Natural killer cell (primary cell): ENCODE measurements at regions not wholly inside any gene's neighbourhood (a gene's known extent, or its start where the extent isn't known, plus 50 kb on each side); places are given as distances from the start of the nearest gene placed in this dataset.
"Not testable (repeated sequence)": the region's sequence is repeated elsewhere in the genome, so short reads cannot be mapped to it uniquely, and the experiment has no call there.

Source experiments
- ATAC-seq, 3 donors: fragments of 150-1000 bp in 2 of 3; fragments of 200-7000 bp in 1 of 3; cut with Tn5 transposase; 1 replicate in 1 of 3; 2 replicates in 2 of 3; pipeline ENCODE4 v1.10.0; 2021; ENCODE audit warnings: mild to moderate bottlenecking in 2 of 3, moderate library complexity in 2 of 3
- DNase-seq, 2 donors: peaks; one replicate each; pipeline versions ENCODE4 v3.0.0 to v3.0.0-alpha.2; 2013 to 2021; ENCODE audit warnings: mixed read lengths in 1 of 2
- H3K27ac ChIP-seq: one replicate; pipeline ENCODE4 v1.5.1; 2013; ENCODE audit warnings: mild to moderate bottlenecking, low read length
- H3K27me3 ChIP-seq: one replicate; pipeline ENCODE4 v1.6.1; 2013; ENCODE audit warnings: low read length; ENCODE audit not compliant: control insufficient read depth, insufficient read depth
- H3K36me3 ChIP-seq: one replicate; pipeline ENCODE4 v1.6.1; 2013; ENCODE audit warnings: low read length; ENCODE audit not compliant: control insufficient read depth, insufficient read depth
- H3K4me1 ChIP-seq: one replicate; pipeline ENCODE4 v1.6.1; 2013; ENCODE audit warnings: low read length; ENCODE audit not compliant: control insufficient read depth, insufficient read depth
- H3K4me3 ChIP-seq: one replicate; pipeline ENCODE4 v1.5.1; 2013; ENCODE audit warnings: low read length
- H3K9me3 ChIP-seq: one replicate; pipeline ENCODE4 v1.6.1; 2013; ENCODE audit warnings: low read length; ENCODE audit not compliant: control insufficient read depth, insufficient read depth
- H3K27ac Mint-ChIP-seq, 2 donors: one replicate each; pipeline ENCODE4 v1.8.0; 2022; ENCODE audit warnings: mild to moderate bottlenecking in 2 of 2, mixed read lengths in 2 of 2, moderate library complexity in 1 of 2
- H3K27me3 Mint-ChIP-seq, 2 donors: one replicate each; pipeline ENCODE4 v1.8.0; 2022; ENCODE audit warnings: low read depth in 2 of 2, mixed read lengths in 2 of 2
- H3K36me3 Mint-ChIP-seq: one replicate; pipeline ENCODE4 v1.8.0; 2022; ENCODE audit warnings: mixed read lengths
- H3K4me1 Mint-ChIP-seq, 2 donors: one replicate each; pipeline ENCODE4 v1.8.0; 2022; ENCODE audit warnings: mixed read lengths in 2 of 2
- H3K4me3 Mint-ChIP-seq: one replicate; pipeline ENCODE4 v1.8.0; 2022; ENCODE audit warnings: mild to moderate bottlenecking, moderate library complexity, mixed read lengths
- H3K9me3 Mint-ChIP-seq, 2 donors: one replicate each; pipeline ENCODE4 v1.8.0; 2022; ENCODE audit warnings: mixed read lengths in 2 of 2
- WGBS: methylation state at CpG from one replicate; pipeline ENCODE4 v1.1.7; 2013; ENCODE audit warnings: missing lambda C conversion rate; ENCODE audit not compliant: insufficient coverage; 5-methylcytosine and 5-hydroxymethylcytosine counted together
- intact Hi-C: fragments of 100-400 bp; cut with micrococcal nuclease; formaldehyde crosslinking; loops from one replicate; pipeline ENCODE4 v1.14.2; 2022
- TF ChIP-seq, protein P1 (sequence below): fragments of 200-600 bp; IDR thresholded peaks from one replicate; pipeline ENCODE4 v1.8.0; 2022; ENCODE audit warnings: antibody characterized with exemption

DNA sequence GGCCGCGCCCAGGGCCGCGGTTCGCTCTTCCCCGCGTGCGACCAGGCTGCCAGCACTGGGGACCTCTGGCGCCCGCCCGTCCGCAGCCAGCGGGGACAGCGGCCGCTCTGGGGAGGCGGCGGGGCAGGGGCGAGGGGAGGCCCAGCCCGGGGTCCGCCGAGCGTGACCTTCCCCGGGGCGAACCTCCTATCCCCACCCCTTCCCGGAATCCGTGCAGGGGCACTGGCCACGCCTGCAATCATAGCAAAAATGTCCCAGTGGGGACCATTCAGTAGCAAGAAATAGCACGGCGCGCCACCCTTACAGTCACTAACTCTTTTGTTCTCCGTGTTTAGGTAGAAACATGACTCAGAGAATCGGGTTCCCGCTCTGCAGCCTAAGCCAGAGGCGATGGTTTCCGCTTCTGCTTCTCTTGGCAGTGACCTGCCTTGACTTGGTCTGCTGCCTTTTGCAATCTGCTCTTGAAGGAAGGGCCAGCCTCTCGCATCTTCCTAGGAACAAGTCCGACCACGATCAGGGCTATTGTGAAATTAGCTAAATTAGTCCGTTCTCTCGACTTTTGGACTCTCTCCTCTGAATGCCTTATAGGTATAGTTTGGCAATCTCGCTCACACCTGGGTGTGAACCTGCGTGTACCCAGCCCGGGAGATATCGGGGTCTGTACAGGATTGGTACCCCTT lies 79.3 kb upstream of the ACBD5 start:
- no peak overlapping the region for H3K27ac Mint-ChIP-seq
- no peaks in the 10 kb centered on the region for H3K9me3 Mint-ChIP-seq
- H3K9me3 ChIP-seq = no peaks in the 10 kb centered on the region
- H3K4me3 Mint-ChIP-seq = peak overlapping the region; percentile 50
- H3K4me1 Mint-ChIP-seq = peaks cover 0 to 6% of the 10 kb centered on the region in 2 donors
- no peak overlapping the region for H3K27ac ChIP-seq
- no peaks in the 10 kb centered on the region for H3K36me3 ChIP-seq
- intact Hi-C loops = no loop called here
- H3K36me3 Mint-ChIP-seq = no peaks in the 10 kb centered on the region
- H3K27me3 Mint-ChIP-seq = peaks cover 20 to 23% of the 10 kb centered on the region in 2 donors
- peaks cover 9% of the 10 kb centered on the region for H3K27me3 ChIP-seq
- no peak overlapping the region for H3K4me3 ChIP-seq
- peak; percentile 34 to 79 (median 54) for ATAC-seq
- 22% methylated on average over 44 of the region's 44 CpGs for WGBS
- TF ChIP-seq, protein P1, sequence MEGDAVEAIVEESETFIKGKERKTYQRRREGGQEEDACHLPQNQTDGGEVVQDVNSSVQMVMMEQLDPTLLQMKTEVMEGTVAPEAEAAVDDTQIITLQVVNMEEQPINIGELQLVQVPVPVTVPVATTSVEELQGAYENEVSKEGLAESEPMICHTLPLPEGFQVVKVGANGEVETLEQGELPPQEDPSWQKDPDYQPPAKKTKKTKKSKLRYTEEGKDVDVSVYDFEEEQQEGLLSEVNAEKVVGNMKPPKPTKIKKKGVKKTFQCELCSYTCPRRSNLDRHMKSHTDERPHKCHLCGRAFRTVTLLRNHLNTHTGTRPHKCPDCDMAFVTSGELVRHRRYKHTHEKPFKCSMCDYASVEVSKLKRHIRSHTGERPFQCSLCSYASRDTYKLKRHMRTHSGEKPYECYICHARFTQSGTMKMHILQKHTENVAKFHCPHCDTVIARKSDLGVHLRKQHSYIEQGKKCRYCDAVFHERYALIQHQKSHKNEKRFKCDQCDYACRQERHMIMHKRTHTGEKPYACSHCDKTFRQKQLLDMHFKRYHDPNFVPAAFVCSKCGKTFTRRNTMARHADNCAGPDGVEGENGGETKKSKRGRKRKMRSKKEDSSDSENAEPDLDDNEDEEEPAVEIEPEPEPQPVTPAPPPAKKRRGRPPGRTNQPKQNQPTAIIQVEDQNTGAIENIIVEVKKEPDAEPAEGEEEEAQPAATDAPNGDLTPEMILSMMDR = no peak
- peak; percentile 18 to 22 for DNase-seq
- H3K4me1 ChIP-seq = peaks cover 7% of the 10 kb centered on the region

DNA sequence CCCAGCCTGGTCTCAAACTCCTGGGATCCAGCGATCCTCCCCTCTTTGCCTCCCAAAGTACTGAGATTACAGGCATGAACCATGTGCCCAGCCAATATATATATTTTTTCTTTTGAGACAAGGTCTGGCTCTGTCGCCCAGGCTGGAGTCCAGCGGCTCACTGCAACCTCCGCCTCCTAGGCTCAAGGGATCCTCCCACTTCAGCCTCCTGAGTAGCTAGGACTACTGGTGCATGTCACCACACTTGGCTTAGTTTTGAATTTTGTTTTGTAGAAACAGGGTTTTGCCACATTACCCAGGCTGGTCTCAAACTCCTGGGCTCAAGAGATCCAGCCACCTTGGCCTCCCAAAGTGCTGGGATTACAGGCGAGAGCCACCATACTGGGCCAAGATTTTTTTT lies 78.5 kb upstream of the ACBD5 start:
- H3K27me3 ChIP-seq, H3K9me3 Mint-ChIP-seq, H3K4me1 ChIP-seq, DNase-seq, H3K9me3 ChIP-seq, ATAC-seq, H3K27ac Mint-ChIP-seq, H3K27ac ChIP-seq, intact Hi-C loops, H3K36me3 Mint-ChIP-seq, H3K4me3 Mint-ChIP-seq, H3K4me3 ChIP-seq, H3K36me3 ChIP-seq, H3K4me1 Mint-ChIP-seq: not testable (repeated sequence)
- peaks cover 20 to 23% of the 10 kb centered on the region in 2 donors for H3K27me3 Mint-ChIP-seq
- 92% methylated on average over 5 of the region's 5 CpGs for WGBS

DNA sequence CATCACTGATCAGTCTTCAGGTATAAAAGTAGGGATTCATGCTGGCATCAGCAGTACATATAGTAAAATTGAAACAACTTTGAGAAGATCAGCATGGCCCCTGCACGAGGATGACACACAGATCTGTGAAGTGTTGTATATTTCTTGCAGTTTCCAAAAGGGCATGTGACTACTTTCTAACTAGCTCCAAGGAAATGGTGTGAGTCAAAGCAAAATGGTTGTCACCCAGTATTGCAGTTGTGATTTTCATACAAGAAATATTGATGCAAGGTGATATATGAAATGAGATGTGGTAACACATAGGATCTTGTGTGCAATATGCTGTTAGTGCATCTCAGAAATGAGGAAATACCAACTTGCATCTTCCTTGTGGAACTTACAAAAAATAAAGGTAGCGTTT lies 74.5 kb upstream of the ACBD5 start:
- H3K27me3 ChIP-seq, DNase-seq, H3K36me3 Mint-ChIP-seq, H3K4me3 Mint-ChIP-seq, H3K4me1 ChIP-seq, H3K4me1 Mint-ChIP-seq, ATAC-seq, intact Hi-C loops, H3K4me3 ChIP-seq, H3K9me3 ChIP-seq, H3K27ac Mint-ChIP-seq, H3K9me3 Mint-ChIP-seq, H3K36me3 ChIP-seq, H3K27ac ChIP-seq: not testable (repeated sequence)
- WGBS = 60% methylated on average over 1 of the region's 2 CpGs
- H3K27me3 Mint-ChIP-seq = peaks cover 16 to 20% of the 10 kb centered on the region in 2 donors

DNA sequence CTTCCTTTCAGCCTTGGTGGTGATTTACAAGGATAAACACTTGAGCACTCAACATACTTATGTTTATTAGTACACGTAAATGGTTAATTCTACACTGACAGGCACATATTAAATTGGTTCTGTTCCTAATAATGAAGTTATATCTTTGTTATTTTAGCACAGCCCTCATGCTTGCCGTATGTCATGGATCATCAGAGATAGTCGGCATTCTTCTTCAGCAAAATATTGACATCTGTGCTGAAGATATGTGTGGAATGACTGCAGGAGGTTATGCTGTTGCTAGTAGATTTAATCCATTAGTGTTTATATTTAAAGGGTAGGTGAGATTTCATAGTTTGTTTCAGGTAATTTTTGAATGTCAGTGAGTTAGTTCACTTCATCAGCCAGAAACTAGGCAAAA lies 73.0 kb upstream of the ACBD5 start:
- 100% methylated on average over 3 of the region's 3 CpGs for WGBS
- H3K27me3 ChIP-seq, H3K4me3 Mint-ChIP-seq, H3K27ac Mint-ChIP-seq, H3K9me3 ChIP-seq, H3K4me3 ChIP-seq, H3K36me3 ChIP-seq, H3K27ac ChIP-seq, DNase-seq, H3K4me1 ChIP-seq, ATAC-seq, H3K9me3 Mint-ChIP-seq, H3K4me1 Mint-ChIP-seq, H3K36me3 Mint-ChIP-seq, intact Hi-C loops: not testable (repeated sequence)
- H3K27me3 Mint-ChIP-seq = peaks cover 12 to 13% of the 10 kb centered on the region in 2 donors

DNA sequence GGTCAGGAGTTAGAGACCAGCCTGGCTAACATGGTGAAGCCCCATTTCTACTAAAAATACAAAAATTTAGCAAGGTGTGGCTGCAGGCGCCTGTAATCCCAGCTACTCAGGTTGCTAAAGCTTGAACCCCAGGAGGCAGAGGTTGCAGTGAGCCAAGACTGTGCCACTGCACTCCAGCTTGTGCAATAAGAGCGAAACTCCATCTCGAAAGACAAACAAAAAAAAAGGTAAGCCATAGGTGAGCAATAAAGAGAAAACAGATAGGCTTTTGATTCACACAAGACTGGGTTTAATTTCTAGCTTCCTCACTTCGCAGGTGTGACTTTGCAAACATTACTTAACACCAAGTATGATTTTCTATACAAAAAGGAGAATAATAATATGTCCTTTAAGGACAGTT lies 72.3 kb upstream of the ACBD5 start:
- H3K9me3 ChIP-seq = no peaks in the 10 kb centered on the region
- H3K4me1 ChIP-seq = no peaks in the 10 kb centered on the region
- Mint-ChIP-seq H3K4me1 (no peaks in the 10 kb centered on the region), H3K4me3 (no peak overlapping the region), H3K27me3 (peaks cover 6 to 7% of the 10 kb centered on the region in 2 donors), H3K9me3 (no peaks in the 10 kb centered on the region), H3K27ac (no peak overlapping the region), H3K36me3 (no peaks in the 10 kb centered on the region)
- DNase-seq = no peak
- intact Hi-C loops = no loop called here
- 87% methylated on average over 3 of the region's 4 CpGs for WGBS
- no peaks in the 10 kb centered on the region for H3K36me3 ChIP-seq
- H3K27me3 ChIP-seq = peaks cover 2% of the 10 kb centered on the region
- no peak overlapping the region for H3K27ac ChIP-seq
- no peak overlapping the region for H3K4me3 ChIP-seq
- no peak for ATAC-seq
- TF ChIP-seq, protein P1 = no peak

DNA sequence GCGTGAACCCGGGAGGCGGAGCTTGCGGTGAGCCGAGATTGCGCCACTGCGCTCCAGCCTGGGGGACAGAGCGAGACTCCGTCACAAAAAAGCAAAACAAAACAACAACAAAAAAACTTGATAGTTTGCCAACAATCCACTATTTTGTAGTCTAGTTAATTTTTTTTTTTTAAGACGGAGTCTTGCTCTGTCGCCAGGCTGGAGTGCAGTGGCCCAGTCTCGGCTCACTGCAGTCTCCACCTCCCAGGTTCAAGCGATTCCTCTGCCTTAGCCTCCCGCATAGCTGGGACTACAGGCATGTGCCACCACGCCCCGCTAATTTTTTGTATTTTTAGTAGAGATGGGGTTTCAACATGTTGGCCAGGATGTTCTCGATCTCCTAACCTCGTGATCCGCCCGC lies 71.2 kb upstream of the ACBD5 start:
- H3K27me3 Mint-ChIP-seq, H3K4me1 Mint-ChIP-seq, H3K27me3 ChIP-seq, H3K9me3 Mint-ChIP-seq, H3K4me3 Mint-ChIP-seq, H3K27ac Mint-ChIP-seq, H3K9me3 ChIP-seq, DNase-seq, H3K4me1 ChIP-seq, H3K27ac ChIP-seq, H3K4me3 ChIP-seq, ATAC-seq, H3K36me3 Mint-ChIP-seq, intact Hi-C loops, H3K36me3 ChIP-seq: not testable (repeated sequence)
- WGBS = 100% methylated on average over 13 of the region's 20 CpGs

DNA sequence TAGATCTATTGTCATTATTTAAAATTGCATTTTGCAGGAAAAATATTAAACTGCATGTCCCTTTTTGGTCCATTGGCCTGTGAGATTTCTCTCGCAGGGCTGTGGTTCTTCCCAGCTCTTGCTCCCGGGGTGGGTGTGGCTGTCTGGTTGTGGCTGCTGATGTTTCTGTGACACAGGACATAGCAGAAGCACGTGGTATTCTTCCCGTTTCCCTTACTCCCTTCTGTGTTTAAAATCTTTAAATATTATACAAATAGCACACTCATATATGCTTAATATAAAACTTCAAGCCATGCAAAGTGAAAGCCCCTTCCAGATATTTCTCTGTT lies 57.9 kb upstream of the ACBD5 start:
- H3K36me3 ChIP-seq, ATAC-seq, DNase-seq, H3K27ac Mint-ChIP-seq, H3K27ac ChIP-seq, H3K36me3 Mint-ChIP-seq, intact Hi-C loops, H3K4me3 Mint-ChIP-seq, H3K4me1 Mint-ChIP-seq, H3K4me3 ChIP-seq, H3K9me3 Mint-ChIP-seq, H3K9me3 ChIP-seq, H3K27me3 Mint-ChIP-seq, H3K4me1 ChIP-seq, H3K27me3 ChIP-seq: not testable (repeated sequence)
- WGBS = no CpG with 5 or more reads among the region's 4 CpGs
